NT2/D1 (cell line): ENCODE measurements at regions not wholly inside any gene's neighbourhood (a gene's known extent, or its start where the extent isn't known, plus 50 kb on each side); places are given as distances from the start of the nearest gene placed in this dataset.

ENCODE experiments used
- YY1 ChIP-seq: IDR thresholded peaks from 2 replicates; pipeline ENCODE4 v1.6.1; 2011; ENCODE audit not compliant: insufficient read length, insufficient read depth
- ZNF274 ChIP-seq: IDR thresholded peaks from 2 replicates; pipeline ENCODE4 v1.6.1; 2011; ENCODE audit warnings: mild to moderate bottlenecking, low read depth, low read length

DNA sequence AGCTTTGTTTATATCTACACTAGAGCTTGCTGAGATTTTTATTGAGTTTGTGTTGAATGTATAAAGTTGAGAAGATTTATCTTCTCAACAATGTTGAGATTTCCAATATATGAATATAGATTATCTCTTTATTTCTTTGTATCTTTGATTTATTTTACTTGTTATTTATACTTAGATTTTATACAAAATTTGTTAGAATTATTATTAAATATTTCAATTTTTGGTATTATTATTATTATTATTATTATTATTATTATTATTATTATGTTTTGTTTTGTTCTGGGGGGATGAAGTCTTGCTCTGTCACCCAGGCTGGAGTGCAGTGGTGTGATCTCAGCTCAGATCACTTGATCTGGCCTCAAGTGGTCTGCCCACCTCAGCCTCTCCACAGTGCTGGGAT is 322.5 kb downstream of the PPARGC1A start:
- no peak for TF ChIP-seq YY1
- no peak for TF ChIP-seq ZNF274
